ENCODE measurements at regions not wholly inside any gene's neighbourhood (a gene's known extent, or its start where the extent isn't known, plus 50 kb on each side); places are given as distances from the start of the nearest gene placed in this dataset.

DNA sequence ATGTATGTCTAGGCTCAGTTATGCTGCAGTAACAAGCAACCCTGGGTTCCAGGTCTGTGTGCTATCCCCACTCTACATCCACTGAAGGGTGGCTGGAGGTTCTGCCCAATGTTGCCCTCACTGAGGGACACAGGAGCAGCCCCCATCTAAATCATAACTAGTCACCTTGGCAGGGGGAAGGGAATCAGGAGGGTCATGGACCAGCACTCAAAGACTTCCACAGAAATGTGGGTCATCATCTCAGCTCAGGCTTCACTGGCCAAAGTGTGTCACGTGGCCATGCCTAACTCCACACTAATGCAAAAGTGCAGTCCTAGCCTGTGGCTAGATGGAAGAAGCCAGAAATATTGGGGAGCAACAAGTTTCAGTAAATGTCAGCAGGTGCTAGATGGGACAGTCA is 137.3 kb upstream of the ZNF507 start:
- TF ChIP-seq, protein P1, sequence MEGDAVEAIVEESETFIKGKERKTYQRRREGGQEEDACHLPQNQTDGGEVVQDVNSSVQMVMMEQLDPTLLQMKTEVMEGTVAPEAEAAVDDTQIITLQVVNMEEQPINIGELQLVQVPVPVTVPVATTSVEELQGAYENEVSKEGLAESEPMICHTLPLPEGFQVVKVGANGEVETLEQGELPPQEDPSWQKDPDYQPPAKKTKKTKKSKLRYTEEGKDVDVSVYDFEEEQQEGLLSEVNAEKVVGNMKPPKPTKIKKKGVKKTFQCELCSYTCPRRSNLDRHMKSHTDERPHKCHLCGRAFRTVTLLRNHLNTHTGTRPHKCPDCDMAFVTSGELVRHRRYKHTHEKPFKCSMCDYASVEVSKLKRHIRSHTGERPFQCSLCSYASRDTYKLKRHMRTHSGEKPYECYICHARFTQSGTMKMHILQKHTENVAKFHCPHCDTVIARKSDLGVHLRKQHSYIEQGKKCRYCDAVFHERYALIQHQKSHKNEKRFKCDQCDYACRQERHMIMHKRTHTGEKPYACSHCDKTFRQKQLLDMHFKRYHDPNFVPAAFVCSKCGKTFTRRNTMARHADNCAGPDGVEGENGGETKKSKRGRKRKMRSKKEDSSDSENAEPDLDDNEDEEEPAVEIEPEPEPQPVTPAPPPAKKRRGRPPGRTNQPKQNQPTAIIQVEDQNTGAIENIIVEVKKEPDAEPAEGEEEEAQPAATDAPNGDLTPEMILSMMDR (conservative IDR thresholded peaks at IDR 0.05; ENCODE audit: low read depth, low read length), result no peak
- TF ChIP-seq POLR2A (IDR thresholded peaks at IDR 0.05; ENCODE audit: low read depth, low read length) (no peak), CEBPB (IDR thresholded peaks at IDR 0.05; ENCODE audit: low read depth, low read length) (no peak), RAD21 (IDR thresholded peaks at IDR 0.05; ENCODE audit: low read length) (no peak), MAZ (IDR thresholded peaks at IDR 0.05; ENCODE audit: borderline replicate concordance, low read depth, low read length) (no peak), RCOR1 (IDR thresholded peaks at IDR 0.05; ENCODE audit: insufficient replicate concordance, low read length) (no peak), MXI1 (IDR thresholded peaks at IDR 0.05; ENCODE audit: borderline replicate concordance, low read depth, low read length) (no peak)

Data from IMR-90 (cell line).